ENCODE measurements at regions not wholly inside any gene's neighbourhood (a gene's known extent, or its start where the extent isn't known, plus 50 kb on each side); places are given as distances from the start of the nearest gene placed in this dataset.

DNA sequence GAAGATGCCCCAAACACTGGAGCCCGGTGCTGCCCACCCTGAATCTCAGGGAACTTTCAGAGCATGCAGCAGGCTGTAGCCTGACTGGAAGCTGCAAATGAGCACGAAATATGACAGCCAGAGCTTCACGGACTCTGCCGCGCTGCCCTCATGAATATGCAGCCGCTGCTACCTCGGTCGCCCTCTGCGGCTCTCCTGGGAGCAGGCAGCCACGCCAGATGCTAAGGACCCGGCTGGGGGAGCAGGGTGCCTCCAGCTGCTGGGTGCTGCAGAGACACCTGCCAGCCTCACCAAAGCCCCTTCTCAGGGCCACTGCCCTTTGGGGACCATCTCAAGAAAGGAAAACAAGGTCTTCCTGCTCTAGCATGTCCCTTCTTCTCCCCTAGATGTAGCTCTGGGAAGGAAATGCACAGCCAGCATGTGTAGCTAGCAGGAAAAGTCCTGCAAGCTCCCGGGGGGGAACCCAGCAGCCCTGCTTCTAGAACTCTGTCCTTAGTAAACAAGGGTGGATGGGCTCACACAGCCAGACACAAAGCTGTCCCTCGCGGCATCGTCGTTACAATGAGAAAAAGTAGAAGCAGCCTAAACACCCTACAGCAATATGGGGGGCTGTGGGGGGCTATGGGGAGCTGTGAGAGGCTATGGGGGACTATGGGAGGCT lies 56.8 kb upstream of the OLFM1 start:
- ATAC-seq = no peak
- H3K4me1 ChIP-seq = no peaks in the 10 kb centered on the region
- no peak overlapping the region for H3K4me3 ChIP-seq
- DNase-seq = peak in 1 of 2 donors; percentile 30
- no peak overlapping the region for H3K27ac ChIP-seq
- peaks cover 0 to 21% (median 10%) of the 10 kb centered on the region in 3 donors for H3K27me3 ChIP-seq (ENCODE audit: insufficient read depth in 3 of 3, low read length in 2 of 3)
- intact Hi-C loops (cut with DNase I) = no loop called here
- WGBS, 3 donors = 42 to 52% (median 43%) methylated on average over 16 of the region's 16 CpGs
- no peaks in the 10 kb centered on the region for H3K9me3 ChIP-seq
- no peaks in the 10 kb centered on the region for H3K36me3 ChIP-seq (ENCODE audit: insufficient read depth in 1 of 2, low read depth in 1 of 2)
- TF ChIP-seq, protein P1, sequence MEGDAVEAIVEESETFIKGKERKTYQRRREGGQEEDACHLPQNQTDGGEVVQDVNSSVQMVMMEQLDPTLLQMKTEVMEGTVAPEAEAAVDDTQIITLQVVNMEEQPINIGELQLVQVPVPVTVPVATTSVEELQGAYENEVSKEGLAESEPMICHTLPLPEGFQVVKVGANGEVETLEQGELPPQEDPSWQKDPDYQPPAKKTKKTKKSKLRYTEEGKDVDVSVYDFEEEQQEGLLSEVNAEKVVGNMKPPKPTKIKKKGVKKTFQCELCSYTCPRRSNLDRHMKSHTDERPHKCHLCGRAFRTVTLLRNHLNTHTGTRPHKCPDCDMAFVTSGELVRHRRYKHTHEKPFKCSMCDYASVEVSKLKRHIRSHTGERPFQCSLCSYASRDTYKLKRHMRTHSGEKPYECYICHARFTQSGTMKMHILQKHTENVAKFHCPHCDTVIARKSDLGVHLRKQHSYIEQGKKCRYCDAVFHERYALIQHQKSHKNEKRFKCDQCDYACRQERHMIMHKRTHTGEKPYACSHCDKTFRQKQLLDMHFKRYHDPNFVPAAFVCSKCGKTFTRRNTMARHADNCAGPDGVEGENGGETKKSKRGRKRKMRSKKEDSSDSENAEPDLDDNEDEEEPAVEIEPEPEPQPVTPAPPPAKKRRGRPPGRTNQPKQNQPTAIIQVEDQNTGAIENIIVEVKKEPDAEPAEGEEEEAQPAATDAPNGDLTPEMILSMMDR (IDR thresholded peaks at IDR 0.05) = no peak

DNA sequence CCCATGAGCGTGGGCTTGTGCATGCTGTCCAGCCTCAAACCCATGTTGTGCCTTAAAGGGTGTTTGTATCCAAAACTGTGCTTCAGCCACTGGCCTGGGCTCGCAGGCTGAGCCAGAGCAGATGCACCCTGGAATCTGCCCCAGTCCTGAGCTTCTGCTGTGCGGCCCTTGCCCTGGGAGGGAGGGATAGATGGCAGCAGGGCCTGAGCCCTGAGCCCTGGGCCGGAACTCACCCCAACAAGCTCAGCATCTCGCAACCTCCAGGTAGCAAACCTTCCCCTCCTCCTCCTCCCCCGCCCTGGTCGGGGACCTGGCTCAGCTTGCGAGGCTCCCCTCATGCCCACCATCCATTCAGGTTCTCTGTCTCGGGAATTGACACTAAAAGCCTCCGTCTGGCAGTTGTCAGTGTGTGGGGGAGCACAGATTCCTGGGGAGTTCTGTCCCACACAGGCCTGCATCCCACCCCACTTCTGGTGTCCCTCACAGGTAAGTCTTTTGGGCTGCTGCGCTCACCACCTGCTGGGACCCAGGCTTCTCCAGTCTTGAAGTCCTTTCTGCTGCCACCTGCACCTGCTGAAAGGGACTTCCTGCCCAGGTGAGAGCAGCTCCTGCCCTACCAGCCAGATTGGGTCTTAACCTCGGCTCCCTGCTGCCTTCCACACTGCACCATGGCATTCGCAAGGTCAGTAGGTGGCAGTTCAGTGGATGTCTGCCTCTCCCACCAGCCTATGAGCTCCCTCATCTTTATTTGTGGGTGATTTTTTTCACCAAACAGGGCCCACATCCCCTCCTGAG lies 55.2 kb upstream of the OLFM1 start:
- H3K27me3 ChIP-seq (ENCODE audit: insufficient read depth in 3 of 3, low read length in 2 of 3) = peaks cover 0 to 29% (median 8%) of the 10 kb centered on the region in 3 donors
- DNase-seq = peak in 1 of 2 donors; percentile 15
- intact Hi-C loops (cut with DNase I) = no loop called here
- H3K4me1 ChIP-seq = no peaks in the 10 kb centered on the region
- WGBS, 3 donors = 67 to 69% (median 68%) methylated on average over 11 to 13 of the region's 13 CpGs
- no peak overlapping the region for H3K4me3 ChIP-seq
- TF ChIP-seq, protein P1 (IDR thresholded peaks at IDR 0.05) = no peak
- no peaks in the 10 kb centered on the region for H3K9me3 ChIP-seq
- no peak for ATAC-seq
- no peak overlapping the region for H3K27ac ChIP-seq
- H3K36me3 ChIP-seq (ENCODE audit: insufficient read depth in 1 of 2, low read depth in 1 of 2) = no peaks in the 10 kb centered on the region

DNA sequence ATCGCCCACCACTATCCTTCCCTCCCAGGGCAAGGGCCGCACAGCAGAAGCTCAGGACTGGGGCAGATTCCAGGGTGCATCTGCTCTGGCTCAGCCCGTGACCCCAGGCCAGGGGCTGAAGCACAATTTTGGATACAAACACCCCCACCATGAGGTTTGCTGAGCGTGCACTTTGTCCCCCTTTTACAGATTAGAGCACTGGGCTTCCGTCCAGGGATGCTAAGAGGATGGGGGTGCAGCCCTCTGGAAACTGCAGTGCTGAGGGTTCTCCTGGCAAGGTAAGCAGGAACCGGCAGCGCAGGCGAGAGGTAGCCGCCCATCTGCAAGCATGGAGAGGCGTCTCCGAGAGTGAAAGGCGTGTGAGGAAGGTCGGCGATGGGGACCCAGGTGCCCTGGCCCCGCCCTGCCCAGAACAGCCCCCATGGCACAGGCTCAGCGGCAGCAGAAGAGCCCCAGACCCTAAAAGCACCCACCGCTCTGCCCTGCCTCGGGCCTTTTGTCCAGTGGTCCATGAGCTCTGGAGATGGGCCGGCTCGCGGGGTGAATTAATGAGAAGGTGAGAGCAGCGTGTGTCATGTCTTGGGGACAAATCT lies 54.5 kb upstream of the OLFM1 start:
- Histone ChIP-seq H3K36me3 (ENCODE audit: insufficient read depth in 1 of 2, low read depth in 1 of 2) (no peaks in the 10 kb centered on the region), H3K4me1 (no peaks in the 10 kb centered on the region), H3K9me3 (no peaks in the 10 kb centered on the region), H3K27ac (no peak overlapping the region), H3K4me3 (no peak overlapping the region), H3K27me3 (ENCODE audit: insufficient read depth in 3 of 3, low read length in 2 of 3) (peaks cover 0 to 29% (median 11%) of the 10 kb centered on the region in 3 donors)
- 72 to 78% (median 73%) methylated on average over 22 of the region's 22 CpGs for WGBS, 3 donors
- peak in 1 of 2 donors; percentile 38 for DNase-seq
- TF ChIP-seq, protein P1 (IDR thresholded peaks at IDR 0.05) = no peak
- intact Hi-C loops (cut with DNase I) = no loop called here
- ATAC-seq = no peak

DNA sequence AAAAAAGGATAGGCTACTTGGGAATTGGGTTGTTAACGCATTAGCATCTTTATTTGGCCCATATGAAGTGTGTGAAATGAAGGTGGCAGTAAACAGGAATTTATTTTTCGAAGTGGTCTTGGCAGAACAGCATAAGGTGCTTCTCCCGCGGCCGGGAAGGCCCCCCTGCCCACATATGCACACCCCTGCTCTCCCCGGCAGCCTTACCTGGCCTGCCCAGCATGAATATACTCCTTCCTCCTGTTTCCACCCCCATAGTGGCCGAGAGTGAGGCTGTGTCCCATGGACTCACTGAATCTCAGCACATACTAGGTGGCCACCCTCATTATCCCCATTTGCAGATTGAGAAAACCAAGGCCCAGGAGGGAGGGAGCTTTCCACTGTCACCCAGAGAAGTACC lies 54.0 kb upstream of the OLFM1 start:
- H3K4me1 ChIP-seq = no peaks in the 10 kb centered on the region
- H3K9me3 ChIP-seq = no peaks in the 10 kb centered on the region
- intact Hi-C loops (cut with DNase I) = no loop called here
- TF ChIP-seq, protein P1 (IDR thresholded peaks at IDR 0.05) = no peak
- DNase-seq = peak in 1 of 2 donors; percentile 15
- H3K36me3 ChIP-seq (ENCODE audit: insufficient read depth in 1 of 2, low read depth in 1 of 2) = no peaks in the 10 kb centered on the region
- H3K27me3 ChIP-seq (ENCODE audit: insufficient read depth in 3 of 3, low read length in 2 of 3) = peaks cover 0 to 32% (median 11%) of the 10 kb centered on the region in 3 donors
- H3K4me3 ChIP-seq = no peak overlapping the region
- H3K27ac ChIP-seq = no peak overlapping the region
- 65 to 73% (median 70%) methylated on average over 7 of the region's 7 CpGs for WGBS, 3 donors
- no peak for ATAC-seq

All from psoas muscle (tissue), 7 donors.